ENCODE measurements at regions not wholly inside any gene's neighbourhood (a gene's known extent, or its start where the extent isn't known, plus 50 kb on each side); places are given as distances from the start of the nearest gene placed in this dataset.

DNA sequence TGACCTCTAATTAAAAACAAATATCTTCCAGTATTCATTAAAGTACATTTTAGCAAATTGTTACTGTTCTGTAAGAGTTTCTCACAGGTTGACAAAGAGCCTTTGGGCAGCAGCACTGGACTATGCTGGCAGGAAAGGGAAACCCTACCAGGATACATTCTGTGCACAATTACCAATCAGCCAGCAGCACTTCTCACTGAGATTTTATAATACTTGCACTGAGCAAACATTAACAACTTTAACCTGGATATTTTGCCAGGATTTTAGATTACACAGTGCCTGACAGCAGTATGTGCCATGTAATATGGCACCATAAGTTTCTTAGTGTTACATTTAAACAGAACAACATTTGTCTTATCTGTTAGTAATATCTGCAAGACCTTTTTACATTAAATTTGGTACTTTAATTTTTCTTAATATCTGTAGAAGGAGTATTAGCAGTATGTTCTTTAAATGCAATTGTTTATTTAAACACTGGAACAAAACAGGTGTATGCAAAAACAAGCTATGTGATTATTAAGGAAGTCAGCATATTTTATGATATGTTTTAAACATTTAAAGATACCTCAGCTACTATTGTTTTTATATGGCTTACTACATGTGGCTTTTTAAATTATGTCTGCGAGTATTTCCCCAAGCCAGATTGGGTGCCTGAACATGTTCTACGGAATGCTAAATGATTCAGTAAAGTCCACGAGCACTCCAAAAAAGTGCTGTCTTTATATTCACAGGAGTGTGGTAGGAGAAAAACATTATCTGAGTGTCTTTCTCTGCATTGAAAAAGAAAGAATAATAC, 699.0 kb upstream of the LUZP2 start:
- TF ChIP-seq, protein P1, sequence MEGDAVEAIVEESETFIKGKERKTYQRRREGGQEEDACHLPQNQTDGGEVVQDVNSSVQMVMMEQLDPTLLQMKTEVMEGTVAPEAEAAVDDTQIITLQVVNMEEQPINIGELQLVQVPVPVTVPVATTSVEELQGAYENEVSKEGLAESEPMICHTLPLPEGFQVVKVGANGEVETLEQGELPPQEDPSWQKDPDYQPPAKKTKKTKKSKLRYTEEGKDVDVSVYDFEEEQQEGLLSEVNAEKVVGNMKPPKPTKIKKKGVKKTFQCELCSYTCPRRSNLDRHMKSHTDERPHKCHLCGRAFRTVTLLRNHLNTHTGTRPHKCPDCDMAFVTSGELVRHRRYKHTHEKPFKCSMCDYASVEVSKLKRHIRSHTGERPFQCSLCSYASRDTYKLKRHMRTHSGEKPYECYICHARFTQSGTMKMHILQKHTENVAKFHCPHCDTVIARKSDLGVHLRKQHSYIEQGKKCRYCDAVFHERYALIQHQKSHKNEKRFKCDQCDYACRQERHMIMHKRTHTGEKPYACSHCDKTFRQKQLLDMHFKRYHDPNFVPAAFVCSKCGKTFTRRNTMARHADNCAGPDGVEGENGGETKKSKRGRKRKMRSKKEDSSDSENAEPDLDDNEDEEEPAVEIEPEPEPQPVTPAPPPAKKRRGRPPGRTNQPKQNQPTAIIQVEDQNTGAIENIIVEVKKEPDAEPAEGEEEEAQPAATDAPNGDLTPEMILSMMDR (IDR thresholded peaks at IDR 0.05) = no peak
- TF ChIP-seq POLR2A (IDR thresholded peaks at IDR 0.05) = no peak
